ENCODE measurements at regions not wholly inside any gene's neighbourhood (a gene's known extent, or its start where the extent isn't known, plus 50 kb on each side); places are given as distances from the start of the nearest gene placed in this dataset.

GRCh38 chr1:101356604-101357443 lies 120.0 kb downstream of the S1PR1 start:
- Histone ChIP-seq H3K27me3 (ENCODE audit: insufficient read depth, low read depth, severe bottlenecking) (peaks cover 55% of the 10 kb centered on the region), H3K9me3 (ENCODE audit: severe bottlenecking) (no peaks in the 10 kb centered on the region), H3K27ac (no peak overlapping the region), H3K36me3 (no peaks in the 10 kb centered on the region), H3K4me3 (ENCODE audit: low read depth, low read length) (no peak overlapping the region)
- no peak for TF ChIP-seq CTCF (IDR thresholded peaks at IDR 0.05; ENCODE audit: low read depth, low read length)
- DNase-seq = no peak

- H3K27ac ChIP-seq = no peak overlapping the region
- DNase-seq = peak; percentile 42
- no peaks in the 10 kb centered on the region for H3K36me3 ChIP-seq
- H3K27me3 ChIP-seq (ENCODE audit: insufficient read depth, low read depth, severe bottlenecking) = peaks cover 50% of the 10 kb centered on the region
- H3K4me3 ChIP-seq (ENCODE audit: low read depth, low read length) = no peak overlapping the region
- TF ChIP-seq CTCF (IDR thresholded peaks at IDR 0.05; ENCODE audit: low read depth, low read length) = peak; percentile 72
- H3K9me3 ChIP-seq (ENCODE audit: severe bottlenecking) = no peaks in the 10 kb centered on the region
Observed at GRCh38 chr1:101357444-101357986, 120.7 kb downstream of the S1PR1 start.

- no peak for DNase-seq
- Histone ChIP-seq H3K4me3 (ENCODE audit: low read depth, low read length) (no peak overlapping the region), H3K36me3 (no peaks in the 10 kb centered on the region), H3K27ac (no peak overlapping the region), H3K27me3 (ENCODE audit: insufficient read depth, low read depth, severe bottlenecking) (peaks cover 33% of the 10 kb centered on the region), H3K9me3 (ENCODE audit: severe bottlenecking) (no peaks in the 10 kb centered on the region)
- no peak for TF ChIP-seq CTCF (IDR thresholded peaks at IDR 0.05; ENCODE audit: low read depth, low read length)
Observed at GRCh38 chr1:101360506-101360905, 123.7 kb downstream of the S1PR1 start.

- no peak for TF ChIP-seq CTCF (IDR thresholded peaks at IDR 0.05; ENCODE audit: low read depth, low read length)
- Histone ChIP-seq H3K27me3 (ENCODE audit: insufficient read depth, low read depth, severe bottlenecking) (peaks cover 47% of the 10 kb centered on the region), H3K9me3 (ENCODE audit: severe bottlenecking) (no peaks in the 10 kb centered on the region), H3K36me3 (no peaks in the 10 kb centered on the region), H3K4me3 (ENCODE audit: low read depth, low read length) (no peak overlapping the region), H3K27ac (no peak overlapping the region)
- no peak for DNase-seq
Observed at GRCh38 chr1:101363891-101364318, 127.1 kb downstream of the S1PR1 start.

GRCh38 chr1:101364370-101365120 lies 127.7 kb downstream of the S1PR1 start:
- no peaks in the 10 kb centered on the region for H3K36me3 ChIP-seq
- no peak for TF ChIP-seq CTCF (IDR thresholded peaks at IDR 0.05; ENCODE audit: low read depth, low read length)
- H3K27me3 ChIP-seq (ENCODE audit: insufficient read depth, low read depth, severe bottlenecking) = peaks cover 41% of the 10 kb centered on the region
- H3K4me3 ChIP-seq (ENCODE audit: low read depth, low read length) = no peak overlapping the region
- no peaks in the 10 kb centered on the region for H3K9me3 ChIP-seq (ENCODE audit: severe bottlenecking)
- no peak for DNase-seq
- H3K27ac ChIP-seq = no peak overlapping the region
